GM18498 (cell line): ENCODE measurements at regions not wholly inside any gene's neighbourhood (a gene's known extent, or its start where the extent isn't known, plus 50 kb on each side); places are given as distances from the start of the nearest gene placed in this dataset.

Source experiments
- ATAC-seq: cut with Tn5 transposase; IDR thresholded peaks from one replicate; pipeline ENCODE4 v1.9.1; 2021; ENCODE audit warnings: mild to moderate bottlenecking, moderate library complexity; ENCODE audit not compliant: unreplicated experiment

DNA sequence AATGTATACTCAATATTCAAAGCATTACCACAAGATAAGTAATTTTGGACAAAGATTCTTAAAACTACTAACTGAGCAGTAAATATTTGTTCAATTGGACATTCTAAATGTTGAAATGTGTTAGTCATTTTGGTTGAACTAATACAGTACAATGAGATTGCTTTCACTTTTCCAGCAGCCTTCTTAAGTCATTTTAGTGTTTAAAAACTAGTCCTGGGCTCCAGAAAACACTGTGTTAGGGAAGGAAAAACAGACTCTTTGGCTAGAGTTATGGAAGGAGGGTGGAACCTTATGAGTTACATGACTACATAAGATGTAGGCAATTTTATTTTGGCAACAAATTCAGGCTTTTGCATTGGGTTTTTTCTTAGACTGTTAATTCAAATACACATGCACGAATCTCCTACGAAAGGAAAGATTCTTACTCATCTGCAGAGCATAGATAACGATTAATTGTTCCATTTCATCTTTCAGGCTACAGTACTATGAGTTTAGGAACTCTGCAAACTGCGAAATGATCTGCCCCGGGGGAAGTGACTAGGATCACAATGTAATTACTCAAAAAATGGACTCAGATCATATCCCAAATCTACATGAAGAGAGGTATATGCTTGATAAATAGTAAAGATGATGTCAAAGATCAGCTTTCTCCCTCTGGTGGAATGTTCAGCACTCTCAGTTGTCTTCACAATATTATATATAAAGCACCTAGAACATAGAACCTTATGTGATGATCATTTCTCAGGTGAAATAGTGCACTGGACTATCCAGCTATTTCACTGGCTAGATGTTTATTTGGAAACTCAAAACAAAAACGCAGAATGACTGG is 492.8 kb upstream of the MDFIC2 start:
- no peak for ATAC-seq

DNA sequence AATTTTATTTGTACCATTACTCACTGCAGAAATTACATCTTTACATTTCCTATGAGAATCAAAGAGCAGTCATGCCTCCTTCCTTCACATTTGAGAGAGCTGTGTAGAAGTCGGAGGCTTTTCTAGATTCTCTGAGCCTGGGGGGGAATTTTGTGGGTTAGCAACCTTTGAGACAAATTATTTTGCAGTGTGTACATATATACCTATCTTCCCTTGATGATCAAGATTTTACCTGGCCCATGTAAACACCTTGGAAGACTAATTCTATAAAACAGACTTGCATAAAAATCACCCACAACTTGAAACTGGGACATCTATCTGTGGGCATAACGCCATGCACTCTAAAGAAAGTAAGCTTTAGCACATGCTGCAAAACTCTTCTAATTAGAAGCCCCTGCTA is 491.5 kb upstream of the MDFIC2 start:
- no peak for ATAC-seq

DNA sequence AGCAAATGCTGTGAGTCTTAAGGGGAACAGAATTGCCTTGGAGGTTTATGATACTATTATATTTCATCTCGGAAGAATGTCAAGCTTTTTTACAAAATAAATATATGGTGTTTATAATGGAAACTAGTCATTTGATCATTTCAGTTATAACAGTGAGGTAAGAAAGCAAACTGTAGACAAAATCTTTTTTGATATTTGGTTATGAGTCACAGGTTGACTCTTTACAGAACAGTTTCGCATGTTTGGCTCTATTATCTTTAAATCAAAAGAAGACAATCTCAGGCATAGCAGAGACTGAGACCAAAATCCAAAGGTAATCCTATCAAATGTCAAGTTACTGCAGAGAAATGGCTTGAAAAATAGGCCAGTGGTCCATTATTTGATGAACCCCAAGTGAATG is 490.9 kb upstream of the MDFIC2 start:
- no peak for ATAC-seq

DNA sequence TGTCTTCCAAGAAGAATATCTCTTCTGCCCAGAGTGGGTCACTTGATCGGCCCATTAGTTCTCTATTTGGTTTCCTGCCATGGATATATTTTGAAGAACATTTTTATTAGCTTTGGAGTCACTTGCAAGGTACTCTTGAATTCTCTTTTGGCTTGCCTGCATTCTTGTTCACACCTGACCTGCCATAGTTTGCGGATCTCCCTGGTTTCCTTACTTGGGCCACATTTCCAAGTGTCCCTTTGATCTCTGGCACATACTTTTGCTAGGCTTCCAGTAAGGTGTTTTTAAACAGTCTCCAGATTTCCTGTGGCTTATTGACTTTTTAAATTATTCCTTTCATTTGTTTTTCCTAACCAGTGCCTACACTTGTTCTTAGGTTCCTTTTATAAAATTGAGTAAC is 488.5 kb upstream of the MDFIC2 start:
- ATAC-seq = no peak

DNA sequence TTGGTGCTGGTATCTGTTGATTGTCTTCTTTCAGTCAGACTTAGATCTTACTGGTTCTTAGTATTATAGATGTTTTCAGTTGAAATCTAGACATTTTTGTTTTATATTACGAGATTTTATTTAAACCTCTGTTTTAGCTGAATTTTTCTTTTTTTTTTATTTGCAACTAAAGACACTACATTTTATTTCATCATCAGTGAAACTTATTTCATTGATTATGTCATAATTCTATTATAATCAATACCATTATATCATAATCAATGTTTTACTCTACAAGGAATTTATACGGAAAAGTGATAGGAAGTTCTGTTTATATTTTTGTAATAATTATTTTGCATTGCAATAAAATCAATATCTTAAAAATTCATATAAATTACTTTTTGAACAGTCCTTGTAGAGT is 477.4 kb upstream of the MDFIC2 start:
- ATAC-seq = no peak

DNA sequence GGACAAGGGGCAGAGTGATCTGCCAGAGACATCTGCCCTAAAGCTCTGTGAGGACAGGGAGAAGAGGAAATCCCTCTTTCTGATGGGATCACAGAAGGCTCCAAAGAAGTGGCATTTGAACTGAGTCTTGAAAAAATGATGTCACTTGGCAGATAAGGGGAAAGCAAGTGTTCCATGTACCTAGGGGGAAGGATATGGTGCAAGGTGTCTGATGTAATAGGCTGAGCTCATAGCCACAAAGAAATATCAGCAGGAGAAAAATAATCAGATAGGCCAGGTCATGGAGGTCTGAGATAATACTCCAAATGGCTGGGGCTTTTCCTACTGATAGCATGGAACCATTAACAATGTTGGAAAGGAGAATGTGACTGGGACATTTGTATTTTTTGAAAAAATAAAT is 468.4 kb upstream of the MDFIC2 start:
- ATAC-seq = no peak

DNA sequence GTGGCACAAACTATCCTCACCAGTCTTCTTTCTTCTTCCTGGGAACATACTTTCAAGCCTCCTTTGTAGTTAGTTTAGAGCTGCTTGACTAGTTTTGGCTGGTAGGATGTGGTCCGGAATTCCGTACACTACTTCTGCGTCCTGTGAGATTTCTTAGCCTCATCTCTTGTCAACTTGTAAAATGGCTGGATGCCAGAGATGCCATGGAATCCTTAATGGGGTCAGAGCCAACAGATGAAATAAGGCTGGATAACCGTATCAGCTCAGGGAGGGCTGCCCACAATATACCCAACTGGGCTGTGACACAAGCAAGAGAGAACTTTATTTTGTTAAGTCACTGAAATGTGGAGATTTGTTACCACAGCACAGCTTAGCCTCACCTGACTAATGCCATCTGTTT is 466.9 kb upstream of the MDFIC2 start:
- no peak for ATAC-seq

DNA sequence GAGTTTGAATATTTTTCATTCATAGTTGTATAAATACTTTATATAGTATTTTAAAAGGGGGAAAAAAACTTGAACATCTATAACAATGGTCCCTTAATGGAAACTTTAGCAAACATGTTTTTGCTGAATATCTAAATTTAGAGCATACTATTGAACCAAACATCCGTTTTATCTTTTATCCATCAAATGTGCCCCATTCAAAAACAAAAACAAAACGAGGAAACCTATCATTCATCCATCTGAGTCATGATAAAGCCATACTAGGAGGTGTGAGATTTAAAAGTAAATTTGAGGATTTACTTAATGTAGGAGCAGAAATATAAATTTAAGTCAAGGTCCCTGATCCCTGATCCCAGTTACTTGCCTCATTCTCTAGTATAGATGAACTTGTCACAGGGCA is 463.6 kb upstream of the MDFIC2 start:
- no peak for ATAC-seq

DNA sequence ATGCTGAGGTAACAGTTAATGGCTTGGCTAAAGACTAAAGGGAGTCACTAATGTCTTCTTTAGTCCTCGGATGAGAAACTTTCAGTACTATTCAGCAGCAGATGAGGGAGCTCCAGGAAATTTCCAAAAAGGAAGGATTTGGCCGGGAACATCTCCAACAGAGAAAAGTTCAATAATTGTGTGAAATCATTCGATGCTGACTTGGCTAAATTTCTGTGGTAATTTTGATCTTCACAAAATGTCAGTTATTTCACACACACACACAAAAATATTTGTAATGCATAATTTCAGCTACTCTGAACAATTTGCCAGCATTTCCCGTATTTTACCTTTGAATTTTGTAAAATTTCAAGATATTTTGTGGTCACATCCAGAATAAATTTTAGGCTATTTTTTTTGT is 462.8 kb upstream of the MDFIC2 start:
- no peak for ATAC-seq

DNA sequence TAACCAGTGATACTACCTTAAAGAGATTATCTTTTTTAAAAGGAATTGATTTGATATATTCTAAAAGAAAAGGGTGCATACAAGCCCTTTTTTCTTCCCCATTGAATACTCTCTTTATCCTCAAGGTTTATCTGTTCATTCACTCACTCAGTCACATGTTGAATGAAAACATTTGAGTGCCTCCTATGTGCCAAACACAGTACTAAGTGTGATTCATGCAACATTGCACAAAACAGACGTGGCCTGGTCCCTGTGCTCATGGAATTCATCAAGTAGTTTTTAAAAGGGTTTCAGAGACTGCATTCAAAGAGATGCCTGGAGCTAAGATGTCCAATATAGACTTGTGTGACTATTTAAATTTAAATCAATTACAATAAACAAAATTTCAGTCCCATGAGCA is 462.2 kb upstream of the MDFIC2 start:
- no peak for ATAC-seq

DNA sequence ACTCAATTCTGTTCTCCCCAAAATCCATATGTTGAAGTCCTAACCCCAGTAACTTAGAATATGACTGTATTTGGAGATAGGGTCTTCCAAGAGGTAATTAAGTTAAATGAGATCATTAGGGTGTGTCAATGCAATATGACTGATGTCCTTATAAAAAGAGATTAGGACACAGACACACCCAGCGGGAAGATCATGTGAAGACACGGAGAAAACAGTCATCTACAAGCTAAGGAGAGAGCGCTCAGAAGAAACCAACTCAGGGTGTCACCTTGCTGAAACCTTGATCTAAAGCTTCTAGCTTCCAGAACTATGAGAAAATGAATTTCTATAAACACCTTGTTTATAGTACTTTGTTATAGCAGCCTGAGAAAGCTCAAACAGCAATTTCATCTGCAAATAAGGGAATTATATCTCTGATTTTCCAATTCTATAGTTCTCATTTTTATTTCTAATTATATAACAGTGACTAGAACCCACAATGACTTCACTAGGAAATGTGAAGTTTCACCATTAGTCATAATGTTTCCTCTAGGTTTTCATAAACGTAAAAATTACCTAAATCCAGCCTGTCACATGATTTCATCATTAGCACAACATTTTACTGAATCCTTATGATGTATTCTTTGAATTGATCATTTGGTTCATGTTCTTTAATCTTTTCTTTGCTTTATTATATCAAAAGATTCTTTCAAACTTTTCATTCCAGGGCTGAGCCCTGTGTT is 459.1 kb upstream of the MDFIC2 start:
- no peak for ATAC-seq

DNA sequence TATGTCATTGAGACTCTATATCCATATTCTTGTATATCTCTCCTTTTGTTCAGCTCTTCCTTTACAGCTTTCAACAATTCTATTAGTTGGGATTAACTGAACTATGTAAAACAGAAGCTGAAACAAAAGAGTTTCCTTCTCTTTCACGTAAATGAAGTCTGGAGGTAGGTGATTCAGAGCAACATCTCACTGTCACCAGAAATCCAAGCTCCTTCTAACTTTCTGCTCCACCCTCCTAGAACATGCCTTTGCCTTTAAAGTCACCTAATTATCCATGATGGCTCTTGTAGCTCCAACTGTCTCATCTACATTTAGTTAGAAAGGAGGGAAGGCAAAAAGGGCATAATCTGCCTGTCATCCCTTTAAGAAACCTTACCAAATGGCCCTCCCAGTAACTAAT is 458.2 kb upstream of the MDFIC2 start:
- ATAC-seq = no peak

DNA sequence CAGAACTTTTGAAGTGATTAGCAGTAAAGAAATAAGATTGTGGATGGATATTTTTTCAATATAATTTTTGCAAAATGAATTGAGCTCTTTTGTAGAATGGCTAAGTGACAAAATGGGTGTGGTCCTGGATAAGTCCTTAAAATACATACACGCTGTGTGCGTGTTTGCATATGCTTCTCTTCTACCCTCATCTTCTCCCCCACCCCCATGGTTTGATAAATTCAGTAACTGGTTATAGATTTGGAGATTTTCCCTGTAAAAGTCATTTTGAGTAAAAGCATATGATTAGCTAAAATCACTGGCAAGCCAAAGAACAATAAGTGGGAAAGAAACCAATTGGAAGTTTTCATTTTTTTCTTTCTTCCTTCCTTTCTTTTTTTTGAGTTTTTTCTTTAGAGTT is 453.9 kb upstream of the MDFIC2 start:
- no peak for ATAC-seq

DNA sequence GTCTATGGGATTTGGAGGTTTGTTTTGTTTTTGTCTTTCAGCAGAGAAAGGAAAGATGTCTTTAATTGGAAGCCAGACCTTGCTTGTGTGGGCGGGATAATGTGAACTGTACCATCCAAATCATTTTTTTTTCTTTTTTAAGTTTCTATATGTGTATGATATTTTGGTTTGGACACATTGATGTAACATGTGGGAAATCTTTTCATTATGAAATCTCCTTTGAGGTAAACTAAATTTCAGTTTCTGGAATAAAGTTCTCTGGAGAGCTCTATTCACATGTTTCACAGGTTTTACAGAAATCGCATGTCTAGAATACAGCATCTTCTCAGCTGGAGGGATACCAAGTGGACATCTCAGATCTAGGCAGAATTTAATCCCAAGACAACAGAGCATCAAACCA is 451.5 kb upstream of the MDFIC2 start:
- no peak for ATAC-seq

DNA sequence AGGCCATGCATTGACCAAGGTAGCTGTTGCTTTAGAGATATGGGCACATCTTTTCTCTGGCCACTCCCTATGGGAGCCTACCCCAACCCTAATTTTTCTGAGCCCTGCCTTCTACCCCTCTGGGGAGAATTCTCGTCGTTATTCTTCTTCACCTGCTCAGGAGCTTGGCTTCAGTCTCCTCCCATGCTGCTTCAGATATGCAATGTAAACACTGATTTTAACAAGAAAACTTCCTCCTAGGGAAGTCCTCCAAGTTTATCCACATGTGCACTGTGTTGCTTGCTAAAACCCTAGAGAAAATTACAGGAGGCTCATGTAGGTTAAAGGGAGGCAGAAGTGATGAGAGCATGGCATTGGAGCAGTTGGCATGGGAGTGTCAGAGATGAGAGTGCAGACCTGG is 445.2 kb upstream of the MDFIC2 start:
- no peak for ATAC-seq

DNA sequence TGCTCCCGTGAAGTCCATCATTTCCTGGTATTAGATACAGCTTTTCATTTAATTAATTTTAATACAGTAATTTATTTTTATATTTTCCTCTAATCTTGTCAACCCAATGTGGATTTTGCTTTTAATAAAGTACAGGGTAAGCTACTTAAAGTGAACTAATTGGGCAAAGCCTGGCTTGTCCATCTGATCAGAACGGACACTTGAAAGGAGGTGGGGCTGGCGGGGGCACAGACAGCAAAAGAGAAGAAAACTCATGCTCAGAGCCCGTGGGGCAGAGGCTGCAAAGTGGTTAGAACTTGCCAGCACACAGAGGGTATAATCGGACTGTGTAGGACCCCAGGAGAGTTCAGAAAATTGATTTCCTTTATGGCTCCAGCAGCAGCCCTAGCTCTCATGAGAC is 443.1 kb upstream of the MDFIC2 start:
- ATAC-seq = no peak

DNA sequence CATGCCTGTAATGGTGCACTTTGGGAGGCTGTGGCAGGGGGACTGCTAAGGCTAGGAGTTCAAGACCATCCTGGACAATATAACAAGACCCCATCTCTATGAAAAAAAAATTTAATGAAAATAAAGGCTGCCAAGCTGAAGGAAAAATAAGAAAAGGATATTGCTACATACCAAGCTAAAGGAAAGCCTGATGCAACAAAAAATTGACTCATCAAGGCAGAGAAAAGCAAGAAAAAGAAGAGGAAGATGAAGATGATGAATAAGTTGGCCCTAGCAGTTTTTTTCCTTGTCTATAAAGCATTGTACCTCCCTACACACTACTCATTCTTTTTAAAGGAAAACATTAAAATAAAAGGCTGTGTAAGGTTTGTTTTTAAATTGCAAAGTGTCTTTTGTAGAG is 441.9 kb upstream of the MDFIC2 start:
- no peak for ATAC-seq

DNA sequence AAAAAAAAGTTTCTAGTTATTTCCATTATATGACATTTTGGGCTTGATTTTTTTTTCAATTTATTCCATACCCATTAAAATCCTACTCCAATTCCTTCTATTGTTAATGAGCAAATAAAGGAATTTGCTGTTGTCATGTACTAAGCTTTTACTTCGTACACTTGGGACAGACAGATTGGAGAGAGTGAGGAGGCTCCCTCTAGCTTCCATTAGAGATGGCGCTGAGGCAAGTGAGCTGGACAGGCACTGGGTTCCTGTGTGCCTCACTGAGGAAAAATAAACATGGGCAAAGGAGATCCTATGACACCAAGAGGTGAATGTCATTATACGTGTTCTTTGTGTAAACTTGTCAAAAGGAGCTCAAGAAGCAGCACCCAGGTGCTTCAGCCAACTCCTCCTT is 441.1 kb upstream of the MDFIC2 start:
- ATAC-seq = no peak

DNA sequence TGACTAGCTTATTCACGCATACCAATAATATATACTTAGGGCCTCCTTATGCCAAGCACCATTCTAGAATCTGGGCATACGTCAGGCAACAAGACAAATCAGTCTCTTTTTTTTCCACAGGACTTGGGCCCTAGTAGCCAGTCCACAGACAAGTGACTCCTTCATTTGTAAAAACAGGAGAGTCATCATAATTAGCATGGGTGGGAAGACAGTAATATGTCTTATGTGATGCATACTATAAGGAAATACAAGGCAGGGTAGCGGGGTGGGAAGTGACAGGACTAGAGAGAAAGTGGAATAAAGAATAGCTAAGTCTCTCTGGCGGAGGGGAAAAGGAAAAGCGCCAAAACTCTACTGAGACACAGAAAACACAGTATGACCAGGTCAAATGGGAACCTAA is 439.6 kb upstream of the MDFIC2 start:
- no peak for ATAC-seq

DNA sequence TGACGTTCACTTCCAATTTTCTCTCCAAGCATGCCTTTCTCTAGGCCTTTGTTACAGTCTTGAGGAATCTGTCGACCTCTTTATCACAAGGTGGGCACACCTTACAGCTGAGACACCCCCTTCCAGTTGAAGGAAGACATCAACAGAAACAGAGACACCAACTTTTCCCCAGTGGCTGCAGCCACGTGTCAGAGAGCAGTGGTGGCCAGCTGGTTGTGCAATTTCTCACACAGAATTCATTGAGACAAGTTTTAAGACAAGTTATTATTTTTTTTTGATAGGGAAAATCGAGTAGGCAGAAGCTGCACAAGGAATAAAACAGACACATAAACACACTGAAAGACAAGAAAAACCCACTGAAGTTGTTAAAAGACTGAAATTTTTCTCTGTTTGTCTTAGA is 436.7 kb upstream of the MDFIC2 start:
- no peak for ATAC-seq

DNA sequence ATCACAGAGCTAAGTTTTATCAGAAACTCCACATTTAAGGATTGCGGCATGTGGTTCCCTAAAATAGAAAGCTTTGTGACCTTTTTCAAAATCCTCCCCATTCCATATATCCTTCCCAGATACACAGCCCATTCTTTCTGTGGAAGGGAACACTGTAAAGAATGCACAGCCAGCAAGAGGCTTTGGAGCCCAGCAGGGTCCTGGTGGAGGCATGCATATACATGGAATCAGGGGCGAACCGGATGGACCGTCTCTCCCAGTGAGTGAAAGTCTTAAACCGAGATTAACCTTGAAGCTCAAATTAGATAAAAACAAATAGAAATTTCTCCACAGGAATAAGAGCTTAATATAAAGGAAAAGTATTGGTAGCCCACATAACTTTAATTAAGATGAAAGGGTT is 436.2 kb upstream of the MDFIC2 start:
- no peak for ATAC-seq

DNA sequence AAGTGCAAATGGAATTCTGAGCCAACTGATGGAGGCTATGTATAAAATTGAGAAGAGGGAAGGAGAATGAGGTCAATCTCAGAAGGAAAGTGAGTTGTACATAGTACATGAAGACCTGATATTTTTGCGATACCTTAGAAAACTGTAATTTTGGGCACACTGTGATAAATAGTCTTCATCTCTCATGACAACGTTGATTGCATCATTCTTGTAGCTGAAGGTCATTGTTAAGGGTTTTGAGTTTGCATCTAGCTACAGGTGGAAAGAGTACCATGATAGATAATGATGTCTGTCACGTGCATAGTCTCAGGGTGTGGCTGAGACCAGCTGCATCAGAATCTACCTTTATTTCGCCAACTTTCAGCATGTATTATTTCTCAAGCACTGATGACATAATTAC is 435.4 kb upstream of the MDFIC2 start:
- no peak for ATAC-seq

DNA sequence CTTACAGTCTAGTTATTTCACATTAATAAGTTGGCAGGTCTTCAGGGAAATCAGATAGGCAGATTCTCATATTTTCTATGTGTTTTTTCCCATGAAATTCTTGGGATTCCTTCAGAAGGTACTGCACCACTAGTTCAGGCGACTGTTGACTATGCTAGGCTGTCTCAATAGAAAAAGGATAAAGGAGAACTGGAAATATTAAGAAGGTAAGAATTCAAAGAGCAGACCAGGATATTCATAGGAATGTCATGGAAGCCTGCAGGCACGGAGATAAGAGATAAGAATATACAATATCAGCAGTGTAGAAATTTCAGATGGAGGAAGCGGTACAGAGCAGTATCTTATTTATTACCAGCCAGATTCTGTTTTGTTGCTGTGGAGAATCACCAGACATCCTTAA is 432.1 kb upstream of the MDFIC2 start:
- no peak for ATAC-seq
